DMS 273 (cell line): ENCODE measurements at regions not wholly inside any gene's neighbourhood (a gene's known extent, or its start where the extent isn't known, plus 50 kb on each side); places are given as distances from the start of the nearest gene placed in this dataset.
A peak's percentile ranks its signal among the peaks of the same experiment; 100 is the strongest.
"Not testable (repeated sequence)": the region's sequence is repeated elsewhere in the genome, so short reads cannot be mapped to it uniquely, and the experiment has no call there.

Source experiments
- DNase-seq: peaks from one replicate; lab custom pipeline; 2025; ENCODE audit not compliant: unreplicated experiment; lab: John Stamatoyannopoulos, UW

- DNase-seq, result no peak
Measured at GRCh38 chr7:121501566-121501965, 105.5 kb upstream of the FAM3C start.

DNA sequence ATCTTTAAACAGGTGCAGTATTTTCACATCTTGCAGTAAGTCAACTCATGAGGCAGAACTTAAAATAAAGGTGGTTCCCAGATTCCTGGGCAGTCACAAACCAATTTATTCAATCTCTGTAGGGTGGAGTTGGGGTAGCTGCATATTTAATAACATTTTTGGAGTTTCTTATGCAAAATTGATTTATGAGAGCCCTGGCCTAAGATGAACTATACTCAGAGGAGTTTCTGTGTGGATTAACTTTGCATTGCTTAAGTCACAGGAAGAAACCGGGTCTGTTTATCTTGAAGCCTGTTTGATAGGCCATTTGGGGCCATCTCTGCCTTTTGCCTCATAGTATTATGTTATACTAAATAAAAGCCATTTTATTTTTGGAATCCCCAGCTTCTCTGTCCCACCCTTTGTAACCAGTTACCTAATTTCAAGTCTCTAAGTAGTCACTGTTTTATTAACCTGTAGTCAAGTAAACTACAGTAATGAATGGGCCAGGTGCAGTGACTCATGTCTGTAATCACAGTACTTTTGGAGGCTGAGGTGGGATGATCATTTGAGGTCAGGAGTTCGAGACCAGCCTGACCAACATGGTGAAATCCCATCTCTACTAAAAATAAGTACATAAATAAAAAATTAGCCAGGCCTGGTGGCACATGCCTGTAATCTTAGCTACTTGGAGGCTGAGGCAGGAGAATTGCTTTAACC is 104.4 kb upstream of the FAM3C start:
- DNase-seq, result no peak

- no peak for DNase-seq
Measured at GRCh38 chr7:121499624-121500023, 103.5 kb upstream of the FAM3C start.

DNA sequence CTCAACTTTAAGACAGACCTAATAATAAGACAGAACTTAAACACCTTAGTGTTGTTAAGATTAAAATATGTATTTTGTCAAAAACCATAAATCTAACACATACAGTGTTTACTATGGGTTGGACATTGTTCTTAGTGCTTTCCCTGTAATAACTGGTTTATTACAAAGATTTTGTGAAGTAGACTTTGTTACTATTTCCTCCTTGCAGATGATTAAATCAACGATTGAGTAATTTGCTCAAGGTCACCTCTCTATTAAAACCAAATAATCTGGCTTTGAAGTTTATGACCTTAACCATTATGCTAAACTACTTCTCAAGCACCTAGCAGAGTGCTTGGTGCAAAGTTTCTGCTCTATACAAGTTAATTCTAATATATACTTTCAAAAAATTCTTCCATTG is 102.7 kb upstream of the FAM3C start:
- no peak for DNase-seq

GRCh38 chr7:121497545-121497944 is 101.4 kb upstream of the FAM3C start:
- not testable (repeated sequence) for DNase-seq

- DNase-seq, result no peak
Measured at GRCh38 chr7:121494516-121494915, 98.4 kb upstream of the FAM3C start.

GRCh38 chr7:121493553-121493952 is 97.4 kb upstream of the FAM3C start:
- no peak for DNase-seq

GRCh38 chr7:121490309-121490708 is 94.2 kb upstream of the FAM3C start:
- DNase-seq, result no peak

DNA sequence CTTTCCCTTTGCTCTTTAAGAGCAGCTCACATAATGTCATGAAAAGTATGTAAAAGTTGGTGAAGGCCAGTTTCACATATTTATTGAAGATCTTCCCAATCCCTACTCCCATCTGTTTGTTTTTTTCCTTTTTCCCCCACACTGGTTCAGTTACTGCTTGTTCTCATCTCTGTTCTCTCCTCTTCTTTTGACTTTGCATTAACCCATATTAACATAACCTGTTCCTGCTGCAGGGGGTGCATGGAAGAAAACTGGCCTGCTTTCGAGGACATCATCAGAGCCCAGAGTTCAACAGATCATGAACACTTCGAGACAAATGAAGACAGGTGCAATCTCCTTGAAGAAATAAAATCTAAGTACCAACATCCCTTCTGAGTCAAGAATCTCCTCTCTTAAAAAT is 93.3 kb upstream of the FAM3C start:
- no peak for DNase-seq

- no peak for DNase-seq
Measured at GRCh38 chr7:121488111-121488650, 92.1 kb upstream of the FAM3C start.

DNA sequence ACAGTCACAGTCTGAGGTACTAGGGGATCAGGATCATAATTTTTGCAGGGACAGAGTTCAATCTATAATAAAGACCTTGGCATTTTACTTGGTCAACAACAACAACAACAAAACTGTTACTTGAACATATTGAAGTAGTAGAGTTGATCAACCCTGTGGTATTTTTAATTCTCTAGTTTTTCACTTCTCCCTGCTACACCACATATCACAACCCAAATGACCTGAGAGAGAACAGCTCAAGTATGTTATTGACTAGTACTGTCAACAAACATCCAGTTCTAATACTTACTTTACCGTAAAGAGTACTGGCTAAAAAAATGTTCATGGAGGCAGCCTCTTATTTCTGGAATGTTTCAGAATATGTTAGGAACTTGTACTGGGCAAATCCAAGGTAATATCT is 90.5 kb upstream of the FAM3C start:
- no peak for DNase-seq

DNA sequence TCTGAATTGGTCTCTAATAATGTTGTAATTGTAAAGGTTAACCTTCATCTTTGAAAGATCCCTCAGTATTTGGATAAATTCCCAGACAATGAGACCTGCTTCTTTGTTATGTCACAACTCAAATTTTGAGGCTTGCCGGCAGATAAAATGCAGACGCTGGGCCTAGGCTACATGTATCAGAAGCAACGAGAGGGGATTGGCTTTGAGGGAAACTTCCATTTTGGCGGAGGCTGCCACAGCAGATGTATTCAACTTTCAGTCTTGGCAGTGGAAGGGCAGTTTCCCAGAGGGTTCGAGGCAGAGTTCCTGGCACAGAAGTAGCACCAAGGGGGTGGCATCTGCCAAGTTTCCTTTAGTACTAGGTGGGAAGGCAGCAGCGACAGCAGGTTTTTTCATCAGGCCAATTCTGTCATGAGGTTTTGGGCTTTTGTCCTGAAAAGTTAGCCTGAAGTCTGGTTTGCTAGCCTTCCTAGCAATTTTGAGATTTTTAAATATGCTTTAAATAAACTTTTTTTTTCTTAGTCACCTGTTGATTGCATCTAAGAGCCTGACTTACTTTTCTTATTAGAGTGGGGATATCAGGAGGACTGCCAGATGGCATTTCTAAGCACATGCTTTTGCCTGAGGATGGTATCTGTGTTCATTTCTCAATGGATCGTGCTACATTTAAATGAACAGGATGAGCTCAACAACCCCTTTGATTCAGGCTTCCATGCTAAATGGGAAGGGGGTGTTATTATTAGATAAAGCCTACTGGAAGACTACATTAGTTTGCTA is 89.5 kb upstream of the FAM3C start:
- peak; percentile 98 for DNase-seq

- no peak for DNase-seq
Measured at GRCh38 chr7:121484089-121484763, 88.1 kb upstream of the FAM3C start.

GRCh38 chr7:121480566-121481335 is 84.6 kb upstream of the FAM3C start:
- DNase-seq, result no peak

GRCh38 chr7:121480058-121480457 is 84.0 kb upstream of the FAM3C start:
- no peak for DNase-seq

GRCh38 chr7:121479466-121479865 is 83.4 kb upstream of the FAM3C start:
- no peak for DNase-seq

GRCh38 chr7:121475806-121476205 is 79.7 kb upstream of the FAM3C start:
- no peak for DNase-seq

GRCh38 chr7:121474301-121474673 is 78.2 kb upstream of the FAM3C start:
- DNase-seq, result no peak

- no peak for DNase-seq
Measured at GRCh38 chr7:121473645-121474300, 77.7 kb upstream of the FAM3C start.

DNA sequence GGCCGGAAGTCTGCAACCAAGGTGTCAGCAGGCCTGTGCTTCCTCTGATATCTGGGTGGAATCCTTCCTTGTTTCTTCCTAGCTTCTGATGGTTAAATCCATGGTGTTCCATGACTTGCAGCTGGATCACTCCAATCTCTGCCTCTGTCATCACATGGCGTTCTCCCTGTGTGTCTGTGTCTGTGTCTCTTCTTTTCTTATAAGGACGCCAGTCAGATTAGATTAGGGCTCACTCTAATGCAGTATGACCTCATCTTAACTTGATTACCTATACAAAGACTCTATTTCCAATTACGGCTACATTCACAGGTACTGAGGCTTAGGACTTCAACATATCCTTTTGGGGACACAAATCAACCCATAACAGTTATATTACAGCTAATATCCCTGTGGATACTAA is 70.3 kb upstream of the FAM3C start:
- DNase-seq, result no peak

- DNase-seq, result peak; percentile 53
Measured at GRCh38 chr7:121459148-121459547, 63.0 kb upstream of the FAM3C start.
